A549 (cell line): ENCODE measurements at regions not wholly inside any gene's neighbourhood (a gene's known extent, or its start where the extent isn't known, plus 50 kb on each side); places are given as distances from the start of the nearest gene placed in this dataset.

ENCODE experiments used
- CTCF ChIP-seq: fragments of >200 bp; sonication (Bioruptor Twin); formaldehyde crosslinking; IDR thresholded peaks from 3 replicates; pipeline ENCODE4 v1.5.1; 2016
- FOSB ChIP-seq: fragments of 250-450 bp; sonication (Bioruptor Pico); IDR thresholded peaks from 2 replicates; pipeline ENCODE4 v1.5.0; 2020; ENCODE audit warnings: mild to moderate bottlenecking, moderate library complexity
- HDAC2 ChIP-seq: fragments of 200-600 bp; sonication (generic); IDR thresholded peaks from 2 replicates; pipeline ENCODE4 v1.6.1; 2016
- MAX ChIP-seq: IDR thresholded peaks from 2 replicates; pipeline ENCODE4 v1.6.1; 2012
- NR3C1 ChIP-seq: fragments of >200 bp; sonication (Bioruptor Twin); formaldehyde crosslinking; IDR thresholded peaks from 3 replicates; pipeline ENCODE4 v1.6.1; 2017
- RAD21 ChIP-seq, 2 experiments: fragments of >200 bp in 1 of 2; sonication (Bioruptor Twin) in 1 of 2; formaldehyde crosslinking in 1 of 2; IDR thresholded peaks in 1 of 2; conservative IDR thresholded peaks in 1 of 2; 2 replicates in 1 of 2; 3 replicates in 1 of 2; pipeline ENCODE4 v1.6.1; 2012 to 2018; ENCODE audit warnings: inconsistent platforms in 1 of 2
- REST ChIP-seq: fragments of 200-600 bp; sonication (generic); IDR thresholded peaks from 2 replicates; pipeline ENCODE4 v1.6.1; 2016; ENCODE audit warnings: antibody characterized with exemption, mild to moderate bottlenecking, moderate library complexity
- SREBF2 ChIP-seq: fragments of 450-650 bp; IDR thresholded peaks from 2 replicates; pipeline ENCODE4 v1.6.1; 2014; ENCODE audit warnings: mild to moderate bottlenecking, moderate library complexity

- no peak for TF ChIP-seq NR3C1
- no peak for TF ChIP-seq CTCF
- no peak for TF ChIP-seq MAX
- TF ChIP-seq SREBF2, result no peak
- no peak for TF ChIP-seq REST
- TF ChIP-seq FOSB (CRISPR knock-in tag), result no peak
- TF ChIP-seq RAD21 (conservative IDR thresholded peaks at IDR 0.05 in 1 of 2, IDR thresholded peaks at IDR 0.05 in 1 of 2), result no peak
- TF ChIP-seq HDAC2, result no peak
Measured at GRCh38 chr1:78334952-78335351, 155.8 kb upstream of the PTGFR start.
